NCI-H2107 treated with DMSO at 0.1 percent for 48 hours (cell line): ENCODE measurements at regions not wholly inside any gene's neighbourhood (a gene's known extent, or its start where the extent isn't known, plus 50 kb on each side); places are given as distances from the start of the nearest gene placed in this dataset.

Source experiments
- DNase-seq: peaks from one replicate; lab custom pipeline; 2025; ENCODE audit not compliant: unreplicated experiment; lab: John Stamatoyannopoulos, UW

DNA sequence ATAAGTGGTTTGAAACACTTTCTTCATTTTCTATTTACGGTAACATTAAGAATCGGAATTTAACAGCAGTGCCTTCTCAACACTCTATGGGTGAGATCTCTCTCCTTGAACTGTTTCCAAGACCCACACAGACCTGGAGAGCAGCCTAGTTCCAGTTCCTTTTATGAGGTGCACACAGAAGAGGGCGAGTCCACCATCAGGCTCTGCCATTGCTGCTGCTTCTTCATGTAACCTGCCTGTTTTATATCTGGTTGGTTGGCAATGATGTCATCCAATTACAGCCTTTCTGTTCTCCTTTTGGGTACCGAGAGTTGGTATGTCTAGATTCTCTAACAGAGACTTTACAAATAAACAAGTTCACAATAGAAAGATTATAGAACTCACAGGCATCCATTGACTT is 225.7 kb downstream of the UTP18 start:
- DNase-seq = no peak

DNA sequence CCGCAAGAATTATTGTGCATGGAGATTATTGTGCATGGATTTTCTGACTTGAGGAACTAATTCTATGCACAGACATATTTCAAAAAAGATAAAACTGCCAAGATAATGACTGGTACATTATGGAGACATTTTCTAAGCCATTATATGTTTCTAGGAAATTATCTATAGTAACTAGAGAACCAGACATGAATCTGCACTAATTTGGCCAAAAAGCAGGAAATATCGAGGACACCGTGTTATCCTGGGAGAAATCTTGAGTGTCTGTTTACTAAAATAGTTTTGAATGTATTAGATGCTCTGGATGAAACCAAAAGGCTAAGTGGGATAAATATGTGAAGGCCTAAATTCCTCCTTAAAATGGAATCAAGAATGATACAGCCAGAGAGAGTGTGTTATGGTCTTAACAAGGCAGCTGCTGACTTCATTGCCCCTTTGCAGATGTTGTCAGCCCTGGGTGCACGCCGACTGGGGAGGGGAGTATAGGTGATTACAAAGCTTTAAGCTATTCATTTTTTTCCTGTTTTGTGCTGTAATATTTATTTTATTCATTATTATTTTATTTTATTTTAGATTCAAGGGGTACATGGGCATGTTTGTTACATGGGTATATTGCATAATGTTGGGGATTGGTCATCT is 226.7 kb downstream of the UTP18 start:
- no peak for DNase-seq

DNA sequence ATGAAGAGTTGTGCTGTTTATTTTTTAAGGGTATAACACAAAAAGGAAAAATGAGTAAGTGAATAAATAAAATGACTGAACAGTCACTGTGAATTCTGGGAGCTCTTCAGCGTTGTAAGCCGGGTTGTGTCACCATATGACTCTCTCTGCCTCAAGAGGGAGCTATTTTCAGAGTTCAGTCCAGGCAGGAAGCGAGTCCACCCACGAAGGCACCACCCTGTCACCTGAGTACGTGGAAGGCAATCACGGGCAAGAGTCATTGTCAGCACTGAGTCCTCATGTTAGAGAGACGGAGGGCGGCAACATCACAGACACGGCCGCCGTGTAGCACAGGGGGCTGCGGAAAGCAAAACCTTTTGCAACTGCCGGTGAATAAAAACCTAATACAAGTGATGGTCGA is 227.6 kb downstream of the UTP18 start:
- DNase-seq = no peak

DNA sequence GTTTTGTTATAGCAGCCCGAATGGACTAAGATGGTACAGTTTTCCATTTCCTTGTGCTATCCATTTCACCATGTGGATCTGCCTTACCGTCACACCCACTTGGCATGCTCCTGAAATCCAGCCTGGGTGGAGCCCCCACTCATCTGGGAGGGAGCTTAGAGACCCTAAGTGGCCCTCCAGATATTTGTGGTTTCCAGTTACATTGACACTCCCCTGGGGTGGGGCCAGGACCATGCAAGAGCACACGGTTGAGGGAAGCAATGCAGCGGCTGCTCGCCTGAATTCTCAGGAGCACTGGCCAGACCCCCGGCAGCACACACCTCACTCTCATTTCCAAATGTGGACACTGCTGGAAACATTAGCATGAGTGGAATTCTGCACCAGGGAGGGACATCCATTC is 231.1 kb downstream of the UTP18 start:
- no peak for DNase-seq

DNA sequence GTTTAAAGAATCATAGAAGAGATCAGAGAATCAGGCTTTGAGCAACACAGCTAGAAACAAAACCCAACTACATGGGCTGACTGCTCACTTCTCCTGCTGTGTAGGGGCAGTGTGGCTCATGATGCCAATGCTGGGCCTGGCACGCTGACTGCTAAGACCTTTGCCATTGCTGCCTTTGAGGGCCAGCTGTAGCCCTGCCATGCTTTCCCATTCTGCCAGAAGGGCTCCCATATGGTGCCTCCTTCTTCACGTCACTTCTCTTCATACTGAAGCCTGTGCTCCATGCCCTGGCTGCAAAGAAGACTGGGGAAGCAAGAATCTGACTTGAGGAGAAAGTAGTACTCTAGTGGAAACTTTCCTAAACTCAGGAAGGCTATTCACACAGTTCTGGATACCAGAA is 232.9 kb downstream of the UTP18 start:
- no peak for DNase-seq

DNA sequence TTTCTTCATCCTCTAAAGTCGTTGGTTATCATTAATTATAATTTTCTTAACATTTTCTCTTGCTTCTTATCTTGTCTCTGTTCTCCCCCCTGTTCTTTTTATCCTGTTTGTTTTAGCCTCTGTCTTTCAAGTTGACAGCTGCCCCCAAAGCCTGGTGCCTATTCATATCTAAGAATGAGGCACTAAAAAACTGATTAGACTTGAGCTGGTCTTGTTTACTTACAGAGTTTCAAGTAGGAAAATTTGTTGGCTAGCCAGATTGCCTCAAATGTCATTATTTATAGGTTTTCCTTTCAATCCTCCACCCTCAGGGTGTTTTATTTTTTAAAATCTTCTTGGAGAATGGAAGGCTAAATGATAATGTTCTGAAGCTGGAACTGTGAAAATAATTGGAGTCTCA is 236.0 kb downstream of the UTP18 start:
- DNase-seq = no peak

DNA sequence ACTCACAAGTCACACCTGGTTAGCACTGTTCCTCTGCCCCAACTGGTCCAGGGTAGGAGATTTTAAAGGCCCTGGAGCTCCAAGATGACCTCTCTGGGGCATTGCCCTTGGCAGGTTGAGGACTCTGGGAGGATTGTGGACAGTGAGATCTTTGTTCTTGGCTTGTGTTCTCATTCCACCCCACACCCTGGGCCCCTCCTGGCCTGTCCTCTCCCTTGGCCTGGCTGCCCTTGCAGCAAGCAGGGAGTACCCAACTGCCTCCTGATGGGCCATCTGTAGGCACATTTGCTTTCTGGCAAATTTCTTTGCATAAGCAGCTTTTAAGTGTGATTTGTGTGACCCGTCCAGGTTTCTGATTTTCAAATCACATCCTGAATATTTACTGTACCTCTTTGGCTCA is 239.6 kb downstream of the UTP18 start:
- no peak for DNase-seq

DNA sequence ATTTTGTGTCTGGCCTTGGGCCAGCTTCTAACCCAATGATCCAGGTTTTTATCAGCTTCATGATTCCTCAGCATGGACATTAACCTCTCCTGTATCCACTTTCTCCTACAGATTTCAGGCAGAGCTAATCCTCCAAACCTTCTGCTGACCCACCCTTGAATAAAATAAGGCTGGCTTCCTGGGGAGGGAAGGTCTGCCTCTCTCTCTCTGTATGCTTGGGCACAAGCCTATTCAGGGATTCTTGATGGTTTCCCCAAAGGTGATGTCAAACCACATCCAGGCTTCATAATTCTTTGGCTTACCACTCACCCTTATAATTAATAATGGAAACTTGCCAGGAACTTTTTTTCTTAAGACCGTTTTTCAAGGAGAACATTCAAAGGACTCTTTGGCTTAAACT is 240.1 kb downstream of the UTP18 start:
- no peak for DNase-seq

DNA sequence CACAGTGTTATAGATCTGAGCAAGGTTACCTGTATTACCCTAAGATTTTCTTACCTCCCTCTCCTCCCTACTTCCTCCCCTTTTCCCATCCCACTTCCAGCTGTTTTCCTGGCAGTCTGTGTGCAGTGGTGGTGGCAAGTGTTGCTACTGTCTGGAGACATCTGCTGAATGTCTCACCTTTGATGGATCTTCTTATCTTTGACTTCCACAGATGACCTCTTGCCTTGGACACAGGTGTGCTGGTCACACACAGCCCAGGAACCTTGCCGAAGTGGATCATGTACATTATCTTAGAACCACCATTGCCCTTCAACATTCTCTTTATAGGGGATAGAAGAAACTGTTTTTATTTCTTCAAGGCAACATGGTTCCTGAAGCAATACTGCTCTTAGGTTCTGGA is 245.1 kb downstream of the UTP18 start:
- no peak for DNase-seq

DNA sequence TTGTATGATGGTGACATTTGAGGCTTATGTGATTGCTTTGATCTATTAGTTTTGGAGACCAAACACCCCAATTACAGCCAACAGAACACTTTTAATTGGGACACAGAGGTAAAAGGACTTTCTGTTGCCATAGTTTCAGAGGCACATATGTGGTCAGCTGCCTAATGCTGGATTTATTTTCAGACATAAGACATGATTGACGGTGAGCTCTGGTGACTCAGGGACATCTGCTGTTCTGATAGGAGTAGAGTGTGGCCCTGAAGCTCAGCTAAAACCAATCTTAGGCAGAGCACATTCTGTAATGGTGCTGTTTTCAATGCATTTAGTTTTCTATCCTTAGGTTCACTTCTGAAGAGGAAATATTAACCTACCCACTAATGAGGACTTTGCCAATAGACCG is 247.1 kb downstream of the UTP18 start:
- no peak for DNase-seq

DNA sequence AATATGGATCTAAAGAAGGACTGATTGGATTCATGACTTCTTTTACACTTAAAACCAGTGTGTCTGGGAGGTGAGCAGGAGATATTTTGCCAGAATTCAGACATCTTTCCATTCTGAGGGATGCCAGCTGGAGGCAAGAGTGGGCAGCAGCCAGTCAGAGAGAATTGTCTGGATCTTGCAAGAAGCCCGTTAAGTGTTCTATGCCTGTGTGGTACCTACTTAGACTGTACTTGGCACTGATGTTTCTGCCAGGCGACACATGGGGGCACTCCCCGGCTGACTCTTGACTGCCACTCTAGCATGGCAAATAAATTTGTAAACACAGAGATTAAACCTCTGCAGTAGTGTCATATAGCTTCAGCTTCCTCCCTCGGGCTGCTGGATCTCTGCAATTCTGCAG is 247.7 kb downstream of the UTP18 start:
- DNase-seq = no peak

DNA sequence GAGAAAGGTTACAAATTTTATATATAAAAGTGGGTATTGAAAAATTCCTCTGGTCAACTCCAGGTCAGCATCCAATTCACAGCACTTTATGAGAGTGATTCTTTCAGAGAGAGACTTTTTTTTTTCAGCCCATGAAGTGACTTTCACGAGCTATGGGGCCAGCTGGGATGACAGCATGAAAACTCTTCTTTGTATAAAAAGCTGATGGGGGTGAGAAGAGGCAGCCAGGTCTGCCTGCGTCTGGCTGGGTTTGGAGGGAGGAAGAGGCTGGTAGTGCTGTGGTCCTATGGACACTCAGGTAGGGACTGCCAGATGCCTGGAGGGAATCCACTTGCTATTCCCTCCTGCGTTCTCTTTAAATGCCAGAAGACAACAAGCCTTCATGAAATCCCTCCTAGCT is 250.6 kb downstream of the UTP18 start:
- no peak for DNase-seq

DNA sequence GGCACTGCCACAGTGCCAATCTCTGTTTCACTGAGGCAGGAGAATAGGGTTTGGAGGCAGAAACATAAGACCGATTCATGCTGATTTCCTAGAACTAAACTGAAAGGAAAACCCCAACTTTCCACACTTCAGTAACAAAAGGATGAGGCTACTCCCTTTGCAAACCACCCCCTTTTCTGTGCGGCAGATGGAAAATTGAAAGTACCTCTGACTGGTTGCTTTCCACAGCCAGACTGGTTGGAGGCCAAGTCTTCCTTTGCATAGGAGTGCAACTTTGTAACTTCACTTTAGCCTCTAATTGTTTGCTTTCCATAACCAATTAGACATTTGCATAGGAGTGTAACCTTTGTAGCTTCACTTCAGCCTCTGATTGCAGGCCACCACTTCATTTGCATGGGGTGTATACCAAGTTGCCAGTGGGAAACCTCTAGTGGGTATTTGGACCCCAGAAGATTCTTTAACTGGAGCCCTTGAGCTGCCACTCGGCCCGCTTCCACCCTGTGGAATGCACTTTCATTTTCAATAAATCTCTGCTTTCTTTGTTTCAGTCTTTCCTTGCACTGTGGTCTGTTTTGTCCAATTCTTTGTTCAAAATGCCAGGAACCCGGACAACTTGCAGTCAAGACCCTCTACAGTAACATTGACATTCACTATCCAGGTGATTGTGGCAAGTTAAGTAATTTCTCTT is 252.0 kb downstream of the UTP18 start:
- DNase-seq = no peak

DNA sequence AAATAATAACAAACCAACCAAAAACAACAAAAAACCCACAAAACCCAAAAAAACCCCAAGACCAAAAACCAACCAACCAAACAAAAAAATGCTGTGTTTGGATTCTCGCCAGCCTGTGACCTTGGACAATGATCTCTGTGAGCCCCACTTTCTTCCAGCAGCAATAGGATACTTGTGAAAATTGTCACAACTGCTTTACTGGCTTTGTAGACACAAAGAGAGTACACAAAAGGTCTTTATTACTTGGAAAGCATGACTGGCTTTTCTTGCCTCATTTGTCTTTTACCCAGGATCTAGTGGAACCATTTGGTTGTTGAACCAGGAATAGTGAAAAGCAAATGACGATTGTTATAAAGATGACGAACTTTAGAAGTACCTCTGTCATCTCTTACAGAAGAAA is 256.6 kb downstream of the UTP18 start:
- DNase-seq = no peak

DNA sequence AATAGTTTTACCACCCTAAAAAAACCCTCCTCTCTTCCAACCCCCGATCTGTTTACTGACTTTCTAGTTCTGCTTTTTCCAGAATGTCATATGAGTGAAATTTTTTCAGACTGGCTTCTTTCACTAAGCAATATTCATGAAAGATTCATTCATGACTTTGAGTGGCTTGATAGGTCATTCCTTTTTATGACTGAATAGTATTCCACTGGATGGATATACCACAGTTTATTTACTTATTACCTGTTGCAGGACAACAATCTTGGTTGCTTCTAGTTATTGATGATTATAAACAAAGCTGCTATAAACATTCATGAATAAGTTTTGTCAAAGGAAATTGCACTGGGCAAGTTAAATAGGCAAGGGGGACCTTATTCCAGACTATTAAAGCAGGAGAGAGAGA is 264.2 kb downstream of the UTP18 start:
- no peak for DNase-seq

DNA sequence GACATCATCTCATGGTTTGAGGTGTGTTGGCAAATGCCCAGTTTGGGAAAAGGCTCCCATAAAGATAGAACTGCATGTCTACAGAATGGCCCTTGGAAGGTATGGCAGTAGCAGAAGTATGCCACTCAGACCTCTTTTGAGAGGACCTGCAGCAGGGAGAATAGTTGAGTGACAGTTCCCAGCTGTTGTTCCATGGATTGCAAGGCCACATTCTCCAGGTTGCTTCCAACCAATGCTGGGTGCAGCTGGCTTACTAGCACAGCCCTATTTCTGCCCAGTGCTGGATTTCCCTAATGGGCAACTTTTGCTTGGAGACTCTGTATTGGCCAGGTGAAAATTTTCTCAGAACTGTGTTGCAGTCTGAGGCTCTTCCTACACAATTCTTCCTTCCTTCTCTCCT is 266.2 kb downstream of the UTP18 start:
- DNase-seq = no peak

DNA sequence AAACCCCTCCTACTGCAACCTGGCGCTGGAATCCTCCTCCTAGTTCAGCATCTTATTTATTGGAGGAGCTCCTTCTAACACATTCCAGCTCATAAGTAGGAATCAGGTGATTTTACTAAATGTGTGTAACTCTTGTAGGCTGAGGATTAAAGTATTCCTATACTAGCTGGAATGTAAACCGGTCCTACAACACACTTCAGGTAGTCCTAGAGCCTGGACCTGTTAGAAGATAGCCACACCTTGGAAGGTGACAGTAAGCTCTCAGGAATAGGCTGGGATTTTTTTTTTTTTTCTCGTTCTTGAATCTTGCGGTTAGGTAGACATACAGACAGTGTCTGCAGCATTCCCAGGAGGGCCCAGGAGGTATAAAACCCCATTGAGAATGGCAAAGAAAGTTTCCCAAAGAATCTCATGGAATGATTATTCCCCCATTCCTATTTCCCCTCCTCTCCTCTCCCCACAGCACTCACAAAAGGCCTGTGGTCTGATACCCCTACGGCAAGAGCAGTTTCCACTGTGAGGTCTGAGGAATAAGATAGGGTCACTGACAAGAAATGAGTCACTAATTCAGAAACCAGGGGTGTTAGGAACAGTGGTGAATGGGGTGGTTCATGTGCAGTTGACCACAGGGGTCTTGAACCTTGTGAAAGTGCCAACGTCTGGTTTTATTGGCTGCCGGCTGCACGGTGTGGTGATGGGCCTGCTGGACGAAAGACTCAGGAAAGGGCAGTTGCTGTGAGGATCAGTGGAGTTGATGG is 267.1 kb downstream of the UTP18 start:
- DNase-seq = no peak

DNA sequence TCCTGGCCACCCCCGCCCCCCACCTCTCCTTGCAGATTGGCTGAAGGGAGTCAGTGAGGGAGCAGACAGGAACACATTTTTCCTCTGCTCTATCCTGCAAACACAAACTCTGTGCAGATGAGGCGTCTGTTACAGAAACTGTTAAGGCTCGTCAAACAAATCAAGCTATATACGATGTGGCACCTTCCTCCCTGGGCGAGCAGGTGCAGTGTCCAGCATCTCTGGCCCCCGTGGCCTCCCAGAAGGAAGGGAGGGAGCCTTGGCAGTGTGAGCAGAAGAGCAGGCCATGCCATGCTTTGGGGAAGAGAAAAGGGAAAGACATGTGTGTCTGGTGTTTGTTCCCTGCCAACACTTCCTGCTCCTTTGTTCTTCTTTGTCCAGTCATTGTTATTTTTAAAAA is 267.8 kb downstream of the UTP18 start:
- DNase-seq = no peak

DNA sequence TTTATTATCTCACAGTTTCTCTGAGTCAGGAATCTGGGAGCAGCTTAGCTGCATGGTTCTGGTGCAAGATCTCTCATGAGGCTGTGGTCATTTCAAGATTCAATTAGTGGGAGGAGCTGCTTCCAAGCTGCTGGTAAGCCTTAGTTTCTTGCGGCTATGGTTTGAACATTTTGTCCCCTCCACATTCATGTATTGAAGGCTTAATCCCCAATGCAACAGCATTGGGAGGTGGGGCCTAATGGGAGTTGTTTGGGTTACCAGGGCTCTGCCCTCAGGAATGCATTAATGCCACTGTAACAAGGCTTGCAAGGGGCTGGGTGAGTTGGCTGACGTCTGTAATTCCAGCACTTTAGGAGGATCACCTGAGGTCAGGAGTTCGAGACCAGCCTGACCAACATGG is 272.9 kb downstream of the UTP18 start:
- no peak for DNase-seq

DNA sequence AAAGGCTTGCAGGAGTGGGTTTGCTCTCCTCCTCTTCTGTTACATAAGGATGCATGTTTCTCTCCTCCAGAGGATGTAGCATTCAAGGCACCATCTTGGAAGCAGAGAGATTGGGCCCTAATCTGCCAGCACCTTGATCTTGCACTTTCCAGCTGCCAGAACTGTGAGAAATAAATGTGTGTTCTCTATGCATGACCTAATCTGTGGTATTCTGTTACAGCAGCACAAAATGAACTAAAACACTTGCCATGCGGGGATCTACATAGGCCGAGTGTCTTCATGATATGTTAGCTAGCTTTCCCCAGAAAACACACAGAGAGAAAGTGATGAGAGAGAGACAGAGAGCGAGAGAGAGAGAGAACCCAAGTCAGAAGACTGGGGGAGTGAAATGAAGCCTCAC is 273.5 kb downstream of the UTP18 start:
- DNase-seq = no peak

DNA sequence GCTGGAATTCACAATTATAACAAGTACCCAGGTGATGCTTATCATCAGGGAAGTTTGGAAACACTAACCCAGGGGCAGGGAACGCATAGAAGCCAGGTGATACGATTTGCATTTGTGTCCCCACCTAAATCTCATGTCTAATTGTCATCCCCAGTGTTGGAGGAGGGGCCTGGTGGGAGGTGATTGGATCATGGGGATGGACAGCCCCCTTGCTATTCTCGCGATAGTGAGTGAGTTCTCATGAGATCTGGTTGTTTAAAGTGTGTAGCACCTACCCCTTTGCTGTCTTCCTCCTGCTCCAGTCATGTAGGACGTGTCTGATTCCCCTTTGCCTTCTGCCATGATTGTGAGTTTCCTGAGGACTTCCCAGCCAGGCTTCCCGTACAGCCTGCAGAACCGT is 276.3 kb downstream of the UTP18 start:
- no peak for DNase-seq

DNA sequence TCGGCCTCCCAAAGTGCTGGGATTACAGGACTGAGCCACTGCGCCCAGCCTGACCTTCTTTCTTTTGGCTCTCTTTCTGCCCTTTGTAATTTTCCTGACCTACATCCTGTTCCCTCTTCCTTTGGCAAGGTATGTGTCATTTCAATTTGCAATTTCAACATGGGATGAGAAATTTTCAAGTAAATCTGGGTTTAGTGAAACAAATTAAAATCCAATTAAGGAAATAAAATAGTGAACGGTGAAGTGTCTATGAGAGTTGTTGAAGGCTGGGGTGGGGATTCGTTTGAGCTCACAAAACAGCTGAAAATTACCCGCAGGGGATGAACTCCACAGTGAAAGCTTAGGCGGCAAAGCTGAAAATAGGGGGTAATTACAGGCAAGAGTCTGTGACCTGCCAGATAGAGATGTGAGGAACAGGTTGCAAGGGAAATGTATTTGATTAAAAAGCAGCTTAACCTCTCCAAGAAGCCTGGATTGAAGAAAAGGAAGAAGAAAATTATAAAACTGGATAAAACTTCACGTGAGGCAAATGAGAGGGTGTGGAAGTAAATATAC is 277.7 kb downstream of the UTP18 start:
- no peak for DNase-seq
